ENCODE measurements at regions not wholly inside any gene's neighbourhood (a gene's known extent, or its start where the extent isn't known, plus 50 kb on each side); places are given as distances from the start of the nearest gene placed in this dataset.

- TF ChIP-seq ZBTB40 (IDR thresholded peaks at IDR 0.05) (peak; percentile 48), ZBTB40 (CRISPR knock-in tag; IDR thresholded peaks at IDR 0.05) (no peak), ZNF24 (IDR thresholded peaks at IDR 0.05) (no peak), ETV6 (IDR thresholded peaks at IDR 0.05; ENCODE audit: borderline replicate concordance in 1 of 2, low read depth in 2 of 2, low read length in 1 of 2) (0 out of 4 replicates have a peak, but pooled peaks of 1 of the 2 experiments have one; percentile 70), ETV6 (CRISPR knock-in tag; IDR thresholded peaks at IDR 0.05; ENCODE audit: borderline replicate concordance) (no peak), CCNT2 (IDR thresholded peaks at IDR 0.05; ENCODE audit: borderline replicate concordance, extremely low read depth, insufficient read length, low read depth, low read length) (no peak), SRSF7 (optimal IDR thresholded peaks at IDR 0.05; ENCODE audit: low read depth, low read length) (no peak), EP400 (IDR thresholded peaks at IDR 0.05) (peak; percentile 51), MAX (CRISPR knock-in tag; IDR thresholded peaks at IDR 0.05) (peak; percentile 58), HMGN3 (IDR thresholded peaks at IDR 0.05; ENCODE audit: borderline replicate concordance, extremely low read depth, insufficient read length, low read depth, low read length) (no peak), ETV5 (CRISPR knock-in tag; IDR thresholded peaks at IDR 0.05; ENCODE audit: low read depth) (0 out of 2 replicates have a peak, but pooled peaks have one; percentile 44), MCM7 (IDR thresholded peaks at IDR 0.05) (no peak), MEIS2 (IDR thresholded peaks at IDR 0.05; ENCODE audit: partially characterized antibody) (peak; percentile 91), DMBX1 (CRISPR knock-in tag; IDR thresholded peaks at IDR 0.05; ENCODE audit: borderline replicate concordance) (peak; percentile 68; the same call in 1 of the 2 replicates), TEAD4 (IDR thresholded peaks at IDR 0.05; ENCODE audit: low read length) (0 out of 2 replicates have a peak, but pooled peaks have one; percentile 31), TEAD4 (CRISPR knock-in tag; IDR thresholded peaks at IDR 0.05; ENCODE audit: borderline replicate concordance) (no peak), CTCF (IDR thresholded peaks at IDR 0.05 in 2 of 3, conservative IDR thresholded peaks at IDR 0.05 in 1 of 3; ENCODE audit: insufficient read depth in 2 of 3, low read depth in 1 of 3, low read length in 3 of 3) (0 out of 6 replicates have a peak, but pooled peaks of 1 of the 3 experiments have one; percentile 5), CREM (IDR thresholded peaks at IDR 0.05; ENCODE audit: low read depth) (0 out of 2 replicates have a peak, but pooled peaks have one; percentile 11), ZNF143 (CRISPR knock-in tag; IDR thresholded peaks at IDR 0.05) (no peak)
These were observed 103.3 kb downstream of the TNFAIP3 start (continued) for GRCh38 chr6:137970368-137970767.

Data from K562 (cell line).